ENCODE measurements at regions not wholly inside any gene's neighbourhood (a gene's known extent, or its start where the extent isn't known, plus 50 kb on each side); places are given as distances from the start of the nearest gene placed in this dataset.

GRCh38 chr6:115058414-115059211, 715.8 kb upstream of the HS3ST5 start:
- TF ChIP-seq ZNF274 (IDR thresholded peaks at IDR 0.05; ENCODE audit: low read depth, low read length) (no peak), YY1 (IDR thresholded peaks at IDR 0.05; ENCODE audit: insufficient read depth, insufficient read length) (no peak)
